Endothelial cell of umbilical vein (primary cell): ENCODE measurements at regions not wholly inside any gene's neighbourhood (a gene's known extent, or its start where the extent isn't known, plus 50 kb on each side); places are given as distances from the start of the nearest gene placed in this dataset.

Source experiments
- BruUV-seq: library from RNA; stranded (reverse); fragments of 400-500 nt; replicated peaks from 2 replicates; lab custom pipeline; 2021; lab: Mats Ljungman, UMichigan
- CTCF ChIA-PET: fragments of 300-600, 350-600 bp; sonication (Branson Sonifier 250); formaldehyde crosslinking; loops from one replicate; lab custom pipeline; 2021; ENCODE audit warnings: antibody characterized with exemption, inconsistent platforms; lab: Charles Lee
- POLR2A ChIA-PET: fragments of 300-600, 350-600 bp; sonication (Branson Sonifier 250); formaldehyde crosslinking; loops from one replicate; lab custom pipeline; 2021; ENCODE audit warnings: antibody characterized with exemption, inconsistent platforms; lab: Charles Lee
- DNase-seq: peaks from one replicate; pipeline ENCODE4 v3.0.0-alpha.2; 2011; ENCODE audit warnings: low read depth, low spot score
- FAIRE-seq: peaks from 2 replicates; lab custom pipeline; 2011; peaks lifted over from hg19 to GRCh38; lab: Jason Lieb, UNC
- H2AFZ ChIP-seq: 2 replicates; pipeline ENCODE4 v1.6.0; 2012; ENCODE audit warnings: low read depth, low read length, control low read depth, inconsistent platforms
- H3K27ac ChIP-seq: 2 replicates; pipeline ENCODE4 v1.5.1; 2011; ENCODE audit warnings: low read depth, mild to moderate bottlenecking, control low read depth, low read length, moderate library complexity; ENCODE audit not compliant: insufficient read depth
- H3K27me3 ChIP-seq, 2 experiments: 2 replicates each; pipeline versions ENCODE4 v1.6.0 to v1.6.1; 2011; ENCODE audit warnings: low read length in 2 of 2, mixed read lengths in 1 of 2; ENCODE audit not compliant: control insufficient read depth in 2 of 2, insufficient read depth in 2 of 2
- H3K36me3 ChIP-seq, 2 experiments: 2 replicates in 1 of 2; 3 replicates in 1 of 2; pipeline ENCODE4 v1.5.1; 2011; ENCODE audit warnings: low read length in 2 of 2, mild to moderate bottlenecking in 1 of 2, moderate library complexity in 1 of 2; ENCODE audit not compliant: control insufficient read depth in 2 of 2, insufficient read depth in 2 of 2; ENCODE audit errors: extremely low read depth in 1 of 2
- H3K4me1 ChIP-seq: 3 replicates; pipeline ENCODE4 v1.5.1; 2011; ENCODE audit warnings: mild to moderate bottlenecking, low read length; ENCODE audit not compliant: control insufficient read depth, insufficient read depth; ENCODE audit errors: extremely low read depth
- H3K4me2 ChIP-seq: 2 replicates; pipeline ENCODE4 v1.6.1; 2011; ENCODE audit warnings: low read length, control low read depth, mixed read lengths; ENCODE audit not compliant: insufficient read depth
- H3K4me3 ChIP-seq, 3 experiments: fragments of 200-600 bp in 1 of 3; sonication (generic), shearing (Covaris generic) in 1 of 3; replicated peaks in 1 of 3; 2 replicates each; pipeline ENCODE4 v1.5.1; 2011 to 2016; ENCODE audit warnings: control low read depth in 3 of 3, low read length in 3 of 3, mild to moderate bottlenecking in 2 of 3, inconsistent platforms in 1 of 3, low read depth in 1 of 3, moderate library complexity in 1 of 3; ENCODE audit not compliant: insufficient read depth in 1 of 3
- H3K79me2 ChIP-seq: 2 replicates; pipeline ENCODE4 v1.6.0; 2012; ENCODE audit warnings: low read length, inconsistent platforms; ENCODE audit not compliant: control insufficient read depth, insufficient read depth
- H3K9ac ChIP-seq: replicated peaks from 2 replicates; pipeline ENCODE3; 2011; ENCODE audit warnings: low read length, control low read depth; ENCODE audit not compliant: insufficient read depth; ENCODE audit errors: extremely low read depth
- H3K9me1 ChIP-seq: replicated peaks from 3 replicates; pipeline ENCODE4 v1.6.0; 2011; ENCODE audit warnings: mild to moderate bottlenecking, low read length; ENCODE audit not compliant: control insufficient read depth, insufficient read depth; ENCODE audit errors: extremely low read depth
- H3K9me3 ChIP-seq: replicated peaks from 2 replicates; pipeline ENCODE4 v1.5.1; 2012; ENCODE audit warnings: low read length, inconsistent platforms; ENCODE audit not compliant: control insufficient read depth, insufficient read depth
- H4K20me1 ChIP-seq: replicated peaks from 2 replicates; pipeline ENCODE3; 2011; ENCODE audit warnings: mild to moderate bottlenecking, low read length; ENCODE audit not compliant: control insufficient read depth, insufficient read depth; ENCODE audit errors: extremely low read depth
- EZH2 ChIP-seq: IDR thresholded peaks from 2 replicates; pipeline ENCODE4 v1.6.1; 2012; ENCODE audit warnings: borderline replicate concordance, low read depth, mild to moderate bottlenecking, moderate library complexity, low read length, inconsistent platforms; ENCODE audit not compliant: severe bottlenecking
- FOS ChIP-seq: IDR thresholded peaks from 2 replicates; pipeline ENCODE4 v1.6.1; 2011; ENCODE audit warnings: mild to moderate bottlenecking, low read length, moderate library complexity, borderline replicate concordance; ENCODE audit not compliant: insufficient read depth
- GATA2 ChIP-seq: IDR thresholded peaks from 2 replicates; pipeline ENCODE4 v1.7.0; 2011; ENCODE audit warnings: low read depth, mild to moderate bottlenecking, moderate library complexity, mixed read lengths, low read length; ENCODE audit not compliant: insufficient read length, insufficient read depth
- JUN ChIP-seq: IDR thresholded peaks from 2 replicates; pipeline ENCODE4 v1.6.1; 2011; ENCODE audit warnings: borderline replicate concordance, low read depth; ENCODE audit not compliant: insufficient read length, insufficient read depth
- MYC ChIP-seq: IDR thresholded peaks from one replicate; pipeline ENCODE4 v1.6.1; 2011; ENCODE audit warnings: mild to moderate bottlenecking, low read depth, low read length
- POLR2A ChIP-seq: IDR thresholded peaks from 2 replicates; pipeline ENCODE4 v1.6.1; 2012; ENCODE audit warnings: low read depth, mild to moderate bottlenecking, control low read depth, low read length
- dilution Hi-C: fragments of 300-500 bp; cut with MboI; formaldehyde crosslinking; loops from one replicate; pipeline ENCODE4 v1.15.0; 2019; ENCODE audit warnings: low sequenced_read_pairs; ENCODE audit not compliant: extremely low pct_ligation_motif_present
- intact Hi-C: fragments of 100-400 bp; cut with micrococcal nuclease; formaldehyde crosslinking; loops from one replicate; pipeline ENCODE4 v1.10.0; 2022
- TF ChIP-seq, protein P1 (sequence below): IDR thresholded peaks from 2 replicates; pipeline ENCODE4 v1.6.1; 2011; ENCODE audit not compliant: insufficient read depth, insufficient read length
- TF ChIP-seq, protein P2 (sequence below), 2 donors: IDR thresholded peaks; 1 replicate in 1 of 2; 2 replicates in 1 of 2; pipeline ENCODE4 v1.5.1; 2011; ENCODE audit warnings: low read length in 2 of 2, mild to moderate bottlenecking in 2 of 2, moderate library complexity in 2 of 2, control low read depth in 1 of 2, inconsistent platforms in 1 of 2, low read depth in 1 of 2; ENCODE audit not compliant: insufficient read depth in 1 of 2; ENCODE audit errors: extremely low read depth in 1 of 2

- ChIA-PET CTCF (interaction anchor here (0.6 to 4.4 kb wide), 9 partner anchors 11 to 177 kb away, joined by 3 to 56 read pairs (median 8); partner anchors contain the start of gene ULK4), POLR2A (no interaction called here)
- intact Hi-C loops = loop anchor here (1.0 kb wide), 6 partner anchors 29 to 170 kb away; partner anchors contain the start of gene ULK4
Observed at GRCh38 chr3:42013691-42014457, 52.0 kb upstream of the ULK4 start.

More at GRCh38 chr3:42013691-42014457, 52.0 kb upstream of the ULK4 start:
- H3K36me3 ChIP-seq = no peaks in the 10 kb centered on the region
- no peaks in the 10 kb centered on the region for H3K9me1 ChIP-seq
- H2AFZ ChIP-seq = peak overlapping the region; percentile 33
- peak overlapping the region; percentile 70 for H3K9ac ChIP-seq
- peak overlapping the region; percentile 85 for H3K4me2 ChIP-seq
- no peaks in the 10 kb centered on the region for H3K27me3 ChIP-seq
- dilution Hi-C loops = no loop called here
- FAIRE-seq = no peak
- peaks cover 20% of the 10 kb centered on the region for H3K4me1 ChIP-seq
- H3K4me3 ChIP-seq = peak overlapping the region; percentile 10 to 86 (median 70)
- TF ChIP-seq FOS (no peak), MYC (no peak), POLR2A (no peak), GATA2 (no peak), JUN (no peak), EZH2 (no peak)
- TF ChIP-seq, protein P1, sequence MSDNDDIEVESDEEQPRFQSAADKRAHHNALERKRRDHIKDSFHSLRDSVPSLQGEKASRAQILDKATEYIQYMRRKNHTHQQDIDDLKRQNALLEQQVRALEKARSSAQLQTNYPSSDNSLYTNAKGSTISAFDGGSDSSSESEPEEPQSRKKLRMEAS = no peak
- TF ChIP-seq, protein P2, sequence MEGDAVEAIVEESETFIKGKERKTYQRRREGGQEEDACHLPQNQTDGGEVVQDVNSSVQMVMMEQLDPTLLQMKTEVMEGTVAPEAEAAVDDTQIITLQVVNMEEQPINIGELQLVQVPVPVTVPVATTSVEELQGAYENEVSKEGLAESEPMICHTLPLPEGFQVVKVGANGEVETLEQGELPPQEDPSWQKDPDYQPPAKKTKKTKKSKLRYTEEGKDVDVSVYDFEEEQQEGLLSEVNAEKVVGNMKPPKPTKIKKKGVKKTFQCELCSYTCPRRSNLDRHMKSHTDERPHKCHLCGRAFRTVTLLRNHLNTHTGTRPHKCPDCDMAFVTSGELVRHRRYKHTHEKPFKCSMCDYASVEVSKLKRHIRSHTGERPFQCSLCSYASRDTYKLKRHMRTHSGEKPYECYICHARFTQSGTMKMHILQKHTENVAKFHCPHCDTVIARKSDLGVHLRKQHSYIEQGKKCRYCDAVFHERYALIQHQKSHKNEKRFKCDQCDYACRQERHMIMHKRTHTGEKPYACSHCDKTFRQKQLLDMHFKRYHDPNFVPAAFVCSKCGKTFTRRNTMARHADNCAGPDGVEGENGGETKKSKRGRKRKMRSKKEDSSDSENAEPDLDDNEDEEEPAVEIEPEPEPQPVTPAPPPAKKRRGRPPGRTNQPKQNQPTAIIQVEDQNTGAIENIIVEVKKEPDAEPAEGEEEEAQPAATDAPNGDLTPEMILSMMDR (IDR thresholded peaks at IDR 0.05; ENCODE audit: extremely low read depth in 1 of 2, insufficient read depth in 1 of 2, low read depth in 1 of 2, low read length in 2 of 2) = no peak
- peaks cover 49% of the 10 kb centered on the region for H3K79me2 ChIP-seq
- no TSS peak for BruUV-seq
- H3K9me3 ChIP-seq = no peaks in the 10 kb centered on the region
- no peak for DNase-seq
- H4K20me1 ChIP-seq = no peaks in the 10 kb centered on the region
- H3K27ac ChIP-seq = peak overlapping the region; percentile 21
